ENCODE measurements at regions not wholly inside any gene's neighbourhood (a gene's known extent, or its start where the extent isn't known, plus 50 kb on each side); places are given as distances from the start of the nearest gene placed in this dataset.
"Not testable (repeated sequence)": the region's sequence is repeated elsewhere in the genome, so short reads cannot be mapped to it uniquely, and the experiment has no call there.

DNA sequence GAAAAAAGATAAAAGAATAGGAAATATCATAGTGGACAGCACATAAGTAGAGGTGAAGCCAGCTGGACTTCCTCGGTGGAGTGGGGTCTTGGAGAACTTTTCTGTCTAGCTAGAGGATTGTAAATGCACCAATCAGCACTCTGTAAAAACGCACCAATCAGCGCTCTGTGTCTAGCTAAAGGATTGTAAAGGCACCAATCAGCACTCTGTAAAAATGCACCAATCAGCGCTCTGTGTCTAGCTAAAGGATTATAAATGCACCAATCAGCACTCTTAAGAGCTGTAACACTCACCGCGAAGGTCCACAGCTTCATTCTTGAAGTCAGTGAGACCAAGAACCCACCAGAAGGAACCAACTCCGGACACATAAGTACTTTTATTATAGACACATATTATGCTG, 91.8 kb upstream of the IKBKE start:
- TF ChIP-seq, protein P1, sequence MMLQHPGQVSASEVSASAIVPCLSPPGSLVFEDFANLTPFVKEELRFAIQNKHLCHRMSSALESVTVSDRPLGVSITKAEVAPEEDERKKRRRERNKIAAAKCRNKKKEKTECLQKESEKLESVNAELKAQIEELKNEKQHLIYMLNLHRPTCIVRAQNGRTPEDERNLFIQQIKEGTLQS (IDR thresholded peaks at IDR 0.05) = not testable (repeated sequence)
- TF ChIP-seq, protein P2, sequence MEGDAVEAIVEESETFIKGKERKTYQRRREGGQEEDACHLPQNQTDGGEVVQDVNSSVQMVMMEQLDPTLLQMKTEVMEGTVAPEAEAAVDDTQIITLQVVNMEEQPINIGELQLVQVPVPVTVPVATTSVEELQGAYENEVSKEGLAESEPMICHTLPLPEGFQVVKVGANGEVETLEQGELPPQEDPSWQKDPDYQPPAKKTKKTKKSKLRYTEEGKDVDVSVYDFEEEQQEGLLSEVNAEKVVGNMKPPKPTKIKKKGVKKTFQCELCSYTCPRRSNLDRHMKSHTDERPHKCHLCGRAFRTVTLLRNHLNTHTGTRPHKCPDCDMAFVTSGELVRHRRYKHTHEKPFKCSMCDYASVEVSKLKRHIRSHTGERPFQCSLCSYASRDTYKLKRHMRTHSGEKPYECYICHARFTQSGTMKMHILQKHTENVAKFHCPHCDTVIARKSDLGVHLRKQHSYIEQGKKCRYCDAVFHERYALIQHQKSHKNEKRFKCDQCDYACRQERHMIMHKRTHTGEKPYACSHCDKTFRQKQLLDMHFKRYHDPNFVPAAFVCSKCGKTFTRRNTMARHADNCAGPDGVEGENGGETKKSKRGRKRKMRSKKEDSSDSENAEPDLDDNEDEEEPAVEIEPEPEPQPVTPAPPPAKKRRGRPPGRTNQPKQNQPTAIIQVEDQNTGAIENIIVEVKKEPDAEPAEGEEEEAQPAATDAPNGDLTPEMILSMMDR (IDR thresholded peaks at IDR 0.05; ENCODE audit: low read depth, low read length, missing input control) = not testable (repeated sequence)
- not testable (repeated sequence) for TF ChIP-seq REST (IDR thresholded peaks at IDR 0.05)

Measured in liver (tissue), 3 donors.